ENCODE measurements at regions not wholly inside any gene's neighbourhood (a gene's known extent, or its start where the extent isn't known, plus 50 kb on each side); places are given as distances from the start of the nearest gene placed in this dataset.

DNA sequence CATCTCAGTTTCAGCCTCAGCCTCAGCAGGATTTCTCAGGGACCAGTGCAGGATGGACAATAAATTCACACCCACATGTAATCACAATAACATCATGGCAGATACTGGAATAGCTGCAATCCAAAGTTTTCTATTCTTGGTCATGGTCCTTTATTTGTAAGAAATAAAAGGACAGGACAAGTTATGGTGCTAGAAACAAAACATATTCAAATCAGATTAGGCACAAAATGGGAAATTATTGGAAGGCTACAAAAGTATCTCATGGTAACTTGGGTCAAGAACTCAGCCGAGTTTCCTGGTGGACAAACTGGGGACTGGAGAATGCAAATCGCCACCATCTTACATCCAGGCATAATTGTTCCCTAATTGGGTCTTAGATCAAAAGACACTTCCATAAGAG is 1768.2 kb upstream of the WWC1 start:
- Mint-ChIP-seq H3K4me3 (no peak overlapping the region), H3K27me3 (no peaks in the 10 kb centered on the region), H3K27ac (no peak overlapping the region), H3K9me3 (peaks cover 11 to 19% of the 10 kb centered on the region in 2 donors), H3K36me3 (ENCODE audit: insufficient read depth) (no peaks in the 10 kb centered on the region), H3K4me1 (ENCODE audit: low read depth in 2 of 2) (no peaks in the 10 kb centered on the region)
- ATAC-seq (replicated peaks) (no peak), DNase-seq (no peak)

DNA sequence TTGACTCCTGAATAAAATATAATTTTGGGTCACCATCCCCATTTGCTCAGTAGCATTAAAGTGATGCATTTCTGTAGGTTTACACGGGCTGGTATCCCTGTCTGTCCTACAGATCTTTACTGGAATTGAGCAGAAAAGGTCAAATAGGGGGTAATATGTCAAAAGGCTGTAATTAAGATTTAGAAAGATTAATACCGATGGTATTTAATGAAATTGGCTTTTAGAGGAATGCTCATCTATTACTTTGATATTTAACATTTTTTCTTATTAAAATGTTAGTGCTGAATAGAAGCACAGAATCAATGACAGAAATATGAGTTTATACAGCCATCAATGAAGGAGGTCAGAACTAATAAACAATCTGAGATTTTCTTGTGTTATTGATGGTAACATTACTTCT is 1762.2 kb upstream of the WWC1 start:
- H3K36me3 Mint-ChIP-seq (ENCODE audit: insufficient read depth) = no peaks in the 10 kb centered on the region
- no peak overlapping the region for H3K4me3 Mint-ChIP-seq
- H3K27ac Mint-ChIP-seq = no peak overlapping the region
- peaks cover 4 to 11% of the 10 kb centered on the region in 2 donors for H3K9me3 Mint-ChIP-seq
- H3K4me1 Mint-ChIP-seq (ENCODE audit: low read depth in 2 of 2) = no peaks in the 10 kb centered on the region
- DNase-seq (no peak), ATAC-seq (replicated peaks) (no peak)
- no peaks in the 10 kb centered on the region for H3K27me3 Mint-ChIP-seq

DNA sequence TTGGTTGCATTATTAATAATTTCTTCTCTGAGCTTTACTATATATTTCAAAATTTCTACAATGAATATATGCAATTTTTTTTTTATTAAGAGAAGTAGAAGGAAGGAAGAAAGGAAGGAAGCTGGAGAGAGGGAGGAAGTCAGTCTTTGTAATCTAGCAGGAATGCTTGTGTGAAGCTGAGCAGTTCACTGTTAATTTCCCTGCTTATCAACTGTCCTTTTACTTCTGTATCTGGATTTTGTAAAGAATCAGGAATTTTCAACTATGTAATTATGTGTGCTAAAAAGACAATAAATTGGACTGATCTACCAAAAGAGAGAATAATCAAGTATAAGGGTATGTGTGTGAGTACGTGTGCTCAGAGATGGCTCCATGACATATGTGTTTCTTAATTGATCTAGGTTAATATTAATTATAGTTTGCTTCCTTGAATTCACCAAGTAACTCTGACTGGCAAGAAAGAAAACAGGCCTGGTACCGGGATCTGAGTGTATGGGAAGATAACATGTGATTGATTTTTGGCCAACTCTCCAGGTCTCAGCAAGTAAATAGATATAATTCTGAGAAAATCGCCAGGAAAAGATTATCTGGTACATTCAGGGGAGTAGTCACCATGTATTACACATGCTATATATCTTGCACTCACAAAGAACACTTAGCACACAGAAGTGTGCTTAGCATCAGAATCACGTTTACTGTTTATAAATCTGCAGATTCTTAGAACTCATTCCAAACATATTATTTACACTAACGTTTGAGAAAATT is 1758.8 kb upstream of the WWC1 start:
- DNase-seq (no peak), ATAC-seq (replicated peaks) (no peak)
- Mint-ChIP-seq H3K4me1 (ENCODE audit: low read depth in 2 of 2) (no peaks in the 10 kb centered on the region), H3K27me3 (no peaks in the 10 kb centered on the region), H3K4me3 (no peak overlapping the region), H3K9me3 (peaks cover 3 to 4% of the 10 kb centered on the region in 2 donors), H3K36me3 (ENCODE audit: insufficient read depth) (no peaks in the 10 kb centered on the region), H3K27ac (no peak overlapping the region)

GRCh38 chr5:166535641-166536040 is 1755.8 kb upstream of the WWC1 start:
- H3K27me3 Mint-ChIP-seq = no peaks in the 10 kb centered on the region
- ATAC-seq (replicated peaks) (no peak), DNase-seq (no peak)
- no peaks in the 10 kb centered on the region for H3K36me3 Mint-ChIP-seq (ENCODE audit: insufficient read depth)
- peaks cover 6 to 9% of the 10 kb centered on the region in 2 donors for H3K9me3 Mint-ChIP-seq
- H3K4me1 Mint-ChIP-seq (ENCODE audit: low read depth in 2 of 2) = no peaks in the 10 kb centered on the region
- no peak overlapping the region for H3K27ac Mint-ChIP-seq
- no peak overlapping the region for H3K4me3 Mint-ChIP-seq

DNA sequence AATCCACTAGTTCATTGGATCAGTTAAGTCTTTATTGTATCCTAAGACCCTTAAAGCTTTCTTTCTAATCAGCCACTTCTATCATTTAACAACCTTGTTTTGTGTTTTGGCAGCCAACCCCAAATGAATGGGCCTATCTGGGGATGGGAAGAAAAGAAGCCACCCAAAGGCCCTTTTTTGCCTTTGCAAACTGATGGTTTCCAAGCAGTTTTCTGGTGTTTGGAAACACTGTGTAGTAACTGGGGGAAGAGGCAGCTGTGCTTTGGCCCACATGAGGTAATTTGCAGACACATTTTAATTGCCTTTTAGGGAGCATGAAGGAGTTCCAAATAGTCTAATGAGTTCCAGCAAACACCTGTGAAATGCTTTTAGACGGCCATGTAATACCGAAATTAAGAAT is 1751.3 kb upstream of the WWC1 start:
- no peaks in the 10 kb centered on the region for H3K27me3 Mint-ChIP-seq
- H3K36me3 Mint-ChIP-seq (ENCODE audit: insufficient read depth) = no peaks in the 10 kb centered on the region
- H3K4me3 Mint-ChIP-seq = no peak overlapping the region
- H3K4me1 Mint-ChIP-seq (ENCODE audit: low read depth in 2 of 2) = no peaks in the 10 kb centered on the region
- peaks cover 6 to 9% of the 10 kb centered on the region in 2 donors for H3K9me3 Mint-ChIP-seq
- no peak overlapping the region for H3K27ac Mint-ChIP-seq
- DNase-seq (no peak), ATAC-seq (replicated peaks) (no peak)

- no peaks in the 10 kb centered on the region for H3K9me3 Mint-ChIP-seq
- ATAC-seq (replicated peaks) (no peak), DNase-seq (no peak)
- H3K27ac Mint-ChIP-seq = no peak overlapping the region
- no peak overlapping the region for H3K4me3 Mint-ChIP-seq
- H3K4me1 Mint-ChIP-seq (ENCODE audit: low read depth in 2 of 2) = no peaks in the 10 kb centered on the region
- no peaks in the 10 kb centered on the region for H3K27me3 Mint-ChIP-seq
- no peaks in the 10 kb centered on the region for H3K36me3 Mint-ChIP-seq (ENCODE audit: insufficient read depth)
Observed at GRCh38 chr5:166551384-166551783, 1740.1 kb upstream of the WWC1 start.

DNA sequence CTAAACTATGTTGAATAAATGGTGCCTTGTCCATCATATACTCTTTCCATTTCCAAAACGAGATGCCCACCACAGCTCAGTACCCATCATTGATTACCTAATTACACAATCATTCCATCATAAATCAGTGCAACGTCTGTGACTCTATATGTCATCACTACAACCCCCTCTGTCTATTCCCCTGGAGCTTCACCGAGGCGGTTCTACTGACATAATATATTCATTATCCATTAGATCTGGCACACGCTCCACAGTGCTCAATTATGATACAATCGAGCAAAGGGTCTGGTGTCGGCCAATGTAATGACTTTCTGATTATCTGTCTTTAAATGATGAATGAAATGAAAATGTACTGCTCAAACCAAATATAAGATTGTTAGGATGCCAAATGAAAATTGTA is 1737.7 kb upstream of the WWC1 start:
- DNase-seq (no peak), ATAC-seq (replicated peaks) (no peak)
- H3K27me3 Mint-ChIP-seq = no peaks in the 10 kb centered on the region
- H3K4me1 Mint-ChIP-seq (ENCODE audit: low read depth in 2 of 2) = no peaks in the 10 kb centered on the region
- H3K27ac Mint-ChIP-seq = no peak overlapping the region
- H3K36me3 Mint-ChIP-seq (ENCODE audit: insufficient read depth) = no peaks in the 10 kb centered on the region
- no peaks in the 10 kb centered on the region for H3K9me3 Mint-ChIP-seq
- no peak overlapping the region for H3K4me3 Mint-ChIP-seq

DNA sequence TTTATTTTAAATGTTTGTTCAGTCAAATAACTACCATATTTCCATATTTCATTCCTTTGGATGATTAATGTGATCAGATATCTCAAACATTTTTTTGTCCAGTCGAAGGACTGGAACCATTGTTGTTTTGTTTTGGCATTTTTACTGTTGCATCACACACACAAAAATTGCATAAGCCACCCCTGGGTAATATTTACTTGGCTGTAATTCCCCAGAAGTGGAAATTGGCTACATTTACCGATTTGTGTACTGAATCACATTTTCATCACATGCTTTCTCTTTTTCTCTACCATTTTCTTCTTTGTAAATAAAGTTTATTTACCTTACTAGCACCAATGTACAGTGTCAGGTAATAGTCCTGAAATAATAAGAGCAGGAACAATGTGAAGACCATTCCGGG is 1729.7 kb upstream of the WWC1 start:
- DNase-seq (no peak), ATAC-seq (replicated peaks) (no peak)
- Mint-ChIP-seq H3K27me3 (no peaks in the 10 kb centered on the region), H3K36me3 (ENCODE audit: insufficient read depth) (no peaks in the 10 kb centered on the region), H3K4me1 (ENCODE audit: low read depth in 2 of 2) (no peaks in the 10 kb centered on the region), H3K4me3 (no peak overlapping the region), H3K9me3 (peaks cover 7 to 14% of the 10 kb centered on the region in 2 donors), H3K27ac (no peak overlapping the region)

DNA sequence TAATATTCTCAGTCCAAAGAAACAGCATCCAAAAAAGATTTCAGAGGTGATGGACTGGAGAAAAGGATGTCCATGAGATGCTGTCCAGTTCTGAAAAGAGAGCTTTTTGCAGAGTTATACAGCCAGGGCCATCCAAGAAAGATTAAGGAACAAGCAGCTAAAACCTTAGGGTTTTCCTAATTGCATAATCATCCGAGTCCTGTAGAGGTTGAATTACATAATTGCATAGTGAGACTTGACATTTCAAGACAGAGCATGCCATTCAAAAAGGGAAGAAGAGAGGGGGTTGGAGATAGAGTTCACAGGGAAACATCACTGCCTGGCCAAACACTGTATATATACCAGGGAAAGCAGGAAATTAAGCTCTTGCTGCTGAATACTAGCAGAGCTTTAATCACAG is 1729.2 kb upstream of the WWC1 start:
- Mint-ChIP-seq H3K9me3 (peaks cover 7 to 14% of the 10 kb centered on the region in 2 donors), H3K4me3 (no peak overlapping the region), H3K4me1 (ENCODE audit: low read depth in 2 of 2) (no peaks in the 10 kb centered on the region), H3K27me3 (no peaks in the 10 kb centered on the region), H3K36me3 (ENCODE audit: insufficient read depth) (no peaks in the 10 kb centered on the region), H3K27ac (no peak overlapping the region)
- DNase-seq (no peak), ATAC-seq (replicated peaks) (no peak)

DNA sequence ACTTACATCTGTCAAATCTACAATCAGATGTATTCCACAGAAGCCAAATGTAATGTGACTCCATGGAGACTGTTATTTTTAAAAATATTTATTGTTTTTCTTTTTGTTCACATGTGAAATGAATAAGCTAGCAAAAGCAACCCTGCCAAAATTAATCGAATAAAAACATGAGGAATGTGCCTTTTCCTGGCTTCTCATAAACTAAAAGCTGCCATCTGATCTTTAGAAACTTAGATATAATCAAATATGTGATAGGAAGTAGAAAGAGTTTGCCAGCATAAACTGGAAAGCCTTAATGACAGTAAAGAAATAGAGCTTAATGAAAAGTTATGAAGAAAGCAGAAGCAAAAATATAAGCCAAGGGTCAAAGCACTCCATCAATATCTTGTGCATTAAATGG is 1724.7 kb upstream of the WWC1 start:
- ATAC-seq (replicated peaks) (no peak), DNase-seq (no peak)
- no peak overlapping the region for H3K27ac Mint-ChIP-seq
- H3K36me3 Mint-ChIP-seq (ENCODE audit: insufficient read depth) = no peaks in the 10 kb centered on the region
- H3K27me3 Mint-ChIP-seq = no peaks in the 10 kb centered on the region
- H3K4me1 Mint-ChIP-seq (ENCODE audit: low read depth in 2 of 2) = no peaks in the 10 kb centered on the region
- no peak overlapping the region for H3K4me3 Mint-ChIP-seq
- H3K9me3 Mint-ChIP-seq = peaks cover 5 to 7% of the 10 kb centered on the region in 2 donors

GRCh38 chr5:166570865-166571264 is 1720.6 kb upstream of the WWC1 start:
- DNase-seq (no peak), ATAC-seq (replicated peaks) (no peak)
- Mint-ChIP-seq H3K27me3 (no peaks in the 10 kb centered on the region), H3K9me3 (peaks cover 4 to 14% of the 10 kb centered on the region in 2 donors), H3K4me3 (no peak overlapping the region), H3K4me1 (ENCODE audit: low read depth in 2 of 2) (no peaks in the 10 kb centered on the region), H3K27ac (no peak overlapping the region), H3K36me3 (ENCODE audit: insufficient read depth) (no peaks in the 10 kb centered on the region)

DNA sequence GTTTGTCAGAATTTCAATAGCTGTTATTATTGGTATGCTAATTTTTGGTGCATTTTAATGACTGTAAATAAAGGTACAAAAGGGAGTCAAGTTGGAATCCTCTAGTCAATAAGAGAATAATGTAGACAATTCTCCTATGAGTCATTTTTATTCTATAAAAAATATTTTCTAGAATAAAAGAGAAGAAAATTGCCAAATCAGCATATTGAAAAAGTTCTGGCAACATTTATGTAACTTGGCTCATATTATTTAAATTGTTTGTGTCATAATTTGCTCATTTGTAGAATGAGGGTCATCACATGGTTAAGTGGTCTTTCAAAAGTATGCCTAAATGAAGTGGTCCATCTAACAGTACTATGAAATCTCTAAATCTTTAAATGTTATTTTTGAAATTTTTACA is 1719.8 kb upstream of the WWC1 start:
- Mint-ChIP-seq H3K4me3 (no peak overlapping the region), H3K27me3 (no peaks in the 10 kb centered on the region), H3K9me3 (peaks cover 4 to 14% of the 10 kb centered on the region in 2 donors), H3K36me3 (ENCODE audit: insufficient read depth) (no peaks in the 10 kb centered on the region), H3K27ac (no peak overlapping the region), H3K4me1 (ENCODE audit: low read depth in 2 of 2) (no peaks in the 10 kb centered on the region)
- no peak for ATAC-seq (replicated peaks)
- no peak for DNase-seq

DNA sequence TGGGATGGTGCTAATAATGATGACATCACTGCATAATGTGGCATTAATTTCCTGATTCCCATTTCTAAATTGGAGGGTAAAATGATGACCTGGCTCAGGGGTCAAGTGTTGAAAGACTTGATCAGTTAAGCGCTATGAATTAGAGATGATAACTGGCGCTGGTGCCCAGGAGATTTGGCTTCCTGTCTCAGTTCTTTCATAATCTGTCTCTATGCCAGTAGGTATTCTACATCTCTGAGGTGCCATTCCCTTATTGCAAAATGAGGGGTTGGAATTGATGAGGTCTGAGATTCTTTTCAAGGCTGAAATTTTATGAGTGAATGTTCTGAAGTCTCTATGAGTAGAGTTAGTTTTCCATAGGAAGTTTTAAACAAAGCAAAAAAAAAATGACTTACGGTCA is 1715.1 kb upstream of the WWC1 start:
- H3K27ac Mint-ChIP-seq = no peak overlapping the region
- H3K27me3 Mint-ChIP-seq = no peaks in the 10 kb centered on the region
- H3K36me3 Mint-ChIP-seq (ENCODE audit: insufficient read depth) = no peaks in the 10 kb centered on the region
- DNase-seq (no peak), ATAC-seq (replicated peaks) (no peak)
- no peaks in the 10 kb centered on the region for H3K4me1 Mint-ChIP-seq (ENCODE audit: low read depth in 2 of 2)
- peaks cover 5 to 15% of the 10 kb centered on the region in 2 donors for H3K9me3 Mint-ChIP-seq
- H3K4me3 Mint-ChIP-seq = no peak overlapping the region

- no peaks in the 10 kb centered on the region for H3K36me3 Mint-ChIP-seq (ENCODE audit: insufficient read depth)
- DNase-seq (no peak), ATAC-seq (replicated peaks) (no peak)
- H3K4me1 Mint-ChIP-seq (ENCODE audit: low read depth in 2 of 2) = no peaks in the 10 kb centered on the region
- no peak overlapping the region for H3K4me3 Mint-ChIP-seq
- H3K9me3 Mint-ChIP-seq = peaks cover 8 to 18% of the 10 kb centered on the region in 2 donors
- no peak overlapping the region for H3K27ac Mint-ChIP-seq
- H3K27me3 Mint-ChIP-seq = no peaks in the 10 kb centered on the region
Observed at GRCh38 chr5:166581826-166582225, 1709.6 kb upstream of the WWC1 start.

Data from effector memory CD8-positive, alpha-beta T cell (primary cell).